NCI-H1417 treated with DMSO at 0.1 percent for 48 hours (cell line): ENCODE measurements at regions not wholly inside any gene's neighbourhood (a gene's known extent, or its start where the extent isn't known, plus 50 kb on each side); places are given as distances from the start of the nearest gene placed in this dataset.

ENCODE experiments used
- DNase-seq: peaks from one replicate; lab custom pipeline; 2025; lab: John Stamatoyannopoulos, UW

GRCh38 chr6:40937491-40937890, 101.5 kb downstream of the UNC5CL start:
- no peak for DNase-seq

GRCh38 chr6:40936818-40937251, 102.2 kb downstream of the UNC5CL start:
- no peak for DNase-seq

DNA sequence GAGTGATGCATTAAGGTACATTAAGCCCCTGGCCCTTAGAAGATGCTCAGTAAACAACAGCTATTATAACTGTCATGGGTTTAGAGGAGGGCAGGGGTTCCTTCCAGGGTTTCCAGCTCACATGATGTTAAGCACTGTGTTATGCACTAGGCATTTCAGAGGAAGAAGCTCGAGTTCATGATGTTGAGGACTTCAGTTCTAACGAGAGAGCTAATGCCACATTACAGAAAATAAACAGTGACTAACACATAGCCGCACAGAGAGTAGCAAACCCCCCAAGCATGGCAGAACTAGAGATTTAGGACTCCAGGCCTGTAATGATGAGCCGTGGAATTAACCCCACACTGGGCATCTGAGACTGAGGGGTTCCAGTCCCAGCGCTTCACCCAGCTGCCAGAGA, 105.2 kb downstream of the UNC5CL start:
- DNase-seq = no peak

DNA sequence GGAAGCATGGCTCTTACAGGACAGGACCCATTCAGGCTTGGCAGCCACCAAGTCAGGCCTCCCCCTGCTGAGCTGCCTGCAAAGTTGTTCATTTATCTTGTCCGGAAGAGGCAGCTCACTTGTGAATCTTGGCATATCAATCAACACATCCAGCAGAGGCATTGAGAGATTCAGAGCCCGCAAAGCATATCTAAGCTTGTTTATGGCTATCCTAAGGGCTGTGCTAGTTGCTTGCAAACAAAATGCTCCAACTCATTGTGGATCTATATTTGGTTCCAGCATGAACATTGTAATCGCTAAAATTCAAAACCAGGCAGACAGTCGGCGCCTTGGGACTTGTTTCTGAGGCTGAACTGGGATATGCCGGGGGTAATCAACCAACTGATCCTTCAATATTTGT, 106.1 kb downstream of the UNC5CL start:
- DNase-seq = no peak

DNA sequence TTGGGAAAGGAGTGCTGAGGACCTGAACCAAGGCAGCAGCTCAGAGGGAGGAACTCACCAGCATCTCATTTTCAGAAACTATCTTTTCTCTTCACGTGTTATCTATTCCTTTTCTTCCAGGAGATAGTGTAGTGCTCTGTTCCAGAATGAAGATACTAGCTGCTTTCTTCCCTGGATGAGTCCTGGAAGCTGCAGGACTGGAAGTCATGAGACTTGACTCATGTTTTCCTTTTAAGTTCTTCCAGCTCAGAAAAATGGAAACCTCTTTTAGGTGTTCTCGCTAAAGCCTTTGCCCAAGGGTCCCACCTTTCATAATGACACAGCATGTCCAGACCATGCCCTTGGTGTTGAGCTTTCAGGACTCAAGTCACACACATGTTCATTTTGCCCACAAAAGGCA, 106.7 kb downstream of the UNC5CL start:
- no peak for DNase-seq

- DNase-seq = no peak
Measured at GRCh38 chr6:40931931-40932330, 107.1 kb downstream of the UNC5CL start.

DNA sequence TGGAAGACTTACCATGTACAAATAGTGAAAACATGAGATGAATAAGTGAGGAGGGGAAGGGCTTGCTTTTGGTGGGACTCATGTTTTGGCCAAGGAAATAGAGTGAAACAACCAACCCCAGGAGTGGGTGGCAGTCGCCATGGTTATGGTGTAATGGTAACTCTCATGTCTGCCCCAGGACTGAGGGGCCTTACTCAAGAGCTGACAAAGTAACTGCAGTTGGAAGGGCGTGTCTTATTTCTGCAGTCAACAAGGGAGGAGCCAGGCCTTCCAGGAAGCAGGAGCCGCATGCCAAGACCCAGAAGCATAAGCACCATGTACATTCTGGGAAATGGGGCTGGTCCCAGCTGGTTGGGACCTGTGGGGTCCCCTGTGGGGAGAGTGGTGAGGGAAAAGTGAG, 108.5 kb downstream of the UNC5CL start:
- DNase-seq = no peak

DNA sequence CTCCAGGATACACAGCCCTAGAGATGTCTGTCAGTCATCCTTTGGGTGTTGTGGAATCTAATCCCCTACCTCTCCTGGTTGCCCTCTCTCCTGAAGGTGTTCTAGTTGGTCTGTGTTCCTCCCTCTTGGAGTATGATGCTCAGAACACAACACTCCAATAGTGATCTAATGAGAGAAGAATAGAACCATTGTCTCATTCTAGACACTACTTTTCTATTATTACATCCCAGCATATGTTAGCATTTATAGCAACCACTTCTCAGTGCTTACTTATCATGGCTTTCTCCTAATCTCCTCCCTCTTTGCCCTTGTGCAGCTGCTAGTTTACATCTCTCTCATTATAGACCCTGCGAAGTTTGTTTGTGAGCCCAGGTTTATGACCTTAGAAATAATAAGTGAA, 109.0 kb downstream of the UNC5CL start:
- no peak for DNase-seq

DNA sequence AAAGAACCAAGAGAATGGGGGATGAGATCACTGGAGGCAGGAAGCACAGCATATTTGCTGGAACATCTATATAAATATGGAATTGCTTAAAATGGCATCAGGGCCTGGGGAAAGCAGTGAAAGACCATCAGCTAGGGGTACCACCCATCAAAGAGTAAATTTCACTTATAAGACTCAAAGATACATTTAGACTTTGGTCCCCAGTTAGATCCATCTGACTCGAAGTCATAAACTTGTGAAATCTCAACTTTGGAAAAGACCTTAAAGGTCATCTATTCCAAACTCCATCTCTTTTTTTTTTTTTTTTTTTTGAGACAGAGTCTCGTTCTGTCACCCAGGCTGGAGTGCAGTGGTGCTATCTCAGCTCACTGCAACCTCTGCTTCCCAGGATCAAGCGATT, 109.8 kb downstream of the UNC5CL start:
- no peak for DNase-seq

DNA sequence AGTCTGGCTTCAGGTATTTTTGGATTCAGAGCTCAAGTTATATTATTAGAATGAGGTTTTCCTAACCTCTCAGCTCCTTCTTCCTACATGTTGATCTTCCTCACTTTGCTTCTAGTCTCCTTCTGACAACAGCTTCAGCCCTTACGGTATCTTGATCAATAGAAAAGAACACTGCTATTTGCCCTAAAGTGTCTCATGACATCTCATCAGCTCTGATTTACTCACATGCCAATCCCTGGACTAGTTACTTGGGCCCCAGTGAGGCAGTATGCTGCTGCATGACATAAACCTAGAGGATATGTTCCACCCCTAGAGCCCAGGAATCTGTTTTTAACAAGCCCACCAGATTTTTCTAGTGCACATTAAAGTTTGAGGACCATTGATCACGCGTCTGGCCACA, 110.3 kb downstream of the UNC5CL start:
- DNase-seq = no peak

DNA sequence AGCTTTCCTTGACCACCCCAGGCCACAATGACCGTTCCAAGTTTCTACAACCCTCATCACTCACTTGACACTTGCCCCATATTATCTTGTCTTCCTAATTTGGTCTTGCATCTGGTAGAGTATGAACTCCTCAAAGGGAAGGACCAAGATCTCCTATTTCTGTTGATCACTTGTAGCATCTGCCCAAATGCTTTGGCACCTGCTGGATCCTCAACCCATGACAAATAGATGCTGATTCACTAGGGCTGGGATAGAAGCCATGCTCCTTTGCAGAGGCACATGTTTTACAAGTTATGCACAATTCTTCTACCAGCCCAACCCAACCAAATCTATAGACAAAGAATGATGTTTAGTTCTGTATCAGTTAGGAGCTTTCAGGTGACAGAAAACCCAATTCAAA, 110.7 kb downstream of the UNC5CL start:
- no peak for DNase-seq

DNA sequence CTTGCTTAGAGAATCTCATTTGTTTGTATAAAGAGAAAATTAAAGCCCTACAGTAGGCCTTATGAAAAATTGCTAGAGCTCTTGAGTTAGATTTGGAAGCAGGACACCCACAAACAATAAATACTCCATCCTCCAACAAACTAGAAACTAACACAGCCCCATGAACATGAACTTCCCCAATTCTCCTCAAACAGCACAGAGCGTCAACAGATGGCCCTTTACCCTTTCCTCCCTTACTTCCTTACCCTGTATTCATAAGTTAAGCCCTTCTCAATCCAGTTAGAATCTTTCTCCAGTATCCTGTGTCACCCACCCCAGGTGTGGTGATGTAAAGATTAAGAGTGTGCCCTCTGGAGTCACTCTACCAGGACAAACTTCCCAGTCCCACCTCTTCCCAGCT, 113.7 kb downstream of the UNC5CL start:
- no peak for DNase-seq

- no peak for DNase-seq
Measured at GRCh38 chr6:40924839-40925238, 114.2 kb downstream of the UNC5CL start.

DNA sequence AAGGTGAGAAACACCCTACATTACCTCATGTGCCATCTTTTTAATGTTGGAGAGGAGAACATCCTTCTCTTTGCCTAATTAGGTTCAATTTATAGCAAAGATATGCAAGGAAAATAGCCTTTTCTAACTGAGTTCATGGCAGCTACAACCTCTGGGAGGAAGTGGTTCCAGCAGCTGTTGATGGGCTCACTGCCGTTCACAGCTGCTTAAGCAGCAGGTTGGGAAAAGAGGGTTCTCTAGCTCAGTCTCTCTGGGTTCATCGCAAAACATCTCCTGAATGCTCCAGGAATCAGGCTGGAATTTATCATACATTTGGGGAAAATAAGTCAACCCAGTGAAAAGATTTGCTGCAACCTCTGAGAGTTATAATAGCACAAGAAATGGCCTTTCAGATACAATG, 115.1 kb downstream of the UNC5CL start:
- no peak for DNase-seq

- no peak for DNase-seq
Measured at GRCh38 chr6:40923326-40923725, 115.7 kb downstream of the UNC5CL start.

GRCh38 chr6:40922281-40922680, 116.7 kb downstream of the UNC5CL start:
- DNase-seq = no peak

DNA sequence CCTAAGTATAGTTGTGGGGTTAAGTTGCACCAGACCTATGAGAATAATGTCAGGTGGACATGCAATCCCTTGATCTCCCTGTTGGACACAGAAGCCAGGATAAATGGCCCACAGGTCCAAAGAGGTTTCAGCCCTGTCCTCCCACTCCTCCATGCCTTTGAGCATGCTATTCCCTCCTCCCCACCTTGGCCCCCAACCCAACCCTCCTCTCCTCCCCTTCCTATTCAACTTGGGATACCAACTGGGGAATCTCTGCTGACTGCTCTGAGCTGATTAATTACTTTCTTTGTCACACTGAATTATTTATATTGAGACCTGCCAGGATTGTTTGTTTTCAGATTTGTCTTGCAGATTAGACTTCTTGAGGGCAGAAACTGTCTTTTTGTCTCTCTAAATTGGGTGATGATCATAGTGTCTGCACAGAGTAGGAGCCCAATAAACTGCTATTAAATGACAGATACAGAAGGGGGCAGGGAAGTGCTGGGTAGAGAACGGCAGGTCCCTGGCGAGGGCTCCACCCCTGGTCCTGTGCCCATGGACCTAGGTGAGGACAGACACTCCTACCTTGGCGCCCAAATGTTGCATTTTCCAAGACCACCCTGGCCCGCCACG, 120.9 kb downstream of the UNC5CL start:
- DNase-seq = no peak

DNA sequence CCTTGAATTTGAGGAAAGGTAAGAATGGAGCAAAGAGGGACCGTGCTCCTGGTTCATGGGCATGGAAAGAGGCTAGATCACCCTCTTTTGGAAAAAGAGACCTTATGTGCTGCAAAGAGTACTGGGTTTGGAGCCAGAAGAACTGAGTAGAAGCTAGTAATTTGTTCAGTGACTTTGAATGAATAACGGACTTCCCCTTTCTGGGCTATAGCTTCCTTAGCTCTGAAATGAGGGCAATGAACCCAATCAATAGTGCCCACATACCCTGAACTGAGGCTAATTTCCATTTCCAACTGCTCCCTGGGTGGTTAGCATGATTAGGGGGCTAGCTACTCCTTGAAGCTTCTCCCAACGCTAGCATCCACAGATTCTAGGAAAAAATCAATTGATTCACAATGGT, 121.4 kb downstream of the UNC5CL start:
- no peak for DNase-seq

- no peak for DNase-seq
Measured at GRCh38 chr6:40916845-40917244, 122.2 kb downstream of the UNC5CL start.

DNA sequence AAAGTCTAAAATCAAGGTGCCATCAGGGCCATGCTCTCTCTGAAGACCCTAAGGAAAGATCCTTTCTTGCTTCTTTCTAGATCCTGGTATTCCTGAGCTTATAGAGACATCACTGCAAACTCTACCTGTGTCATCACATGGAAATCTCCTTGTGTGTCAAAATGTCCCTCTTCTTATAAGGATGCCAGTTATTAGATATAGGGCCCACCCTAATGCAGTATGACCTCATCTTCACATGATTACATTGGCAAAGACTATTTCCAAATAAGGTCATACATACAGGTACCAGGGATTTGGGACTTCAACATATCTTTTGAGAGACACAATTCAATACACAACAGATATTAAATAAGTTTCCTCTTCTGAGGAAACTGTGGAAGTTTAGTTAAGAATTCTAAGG, 123.9 kb downstream of the UNC5CL start:
- DNase-seq = no peak

DNA sequence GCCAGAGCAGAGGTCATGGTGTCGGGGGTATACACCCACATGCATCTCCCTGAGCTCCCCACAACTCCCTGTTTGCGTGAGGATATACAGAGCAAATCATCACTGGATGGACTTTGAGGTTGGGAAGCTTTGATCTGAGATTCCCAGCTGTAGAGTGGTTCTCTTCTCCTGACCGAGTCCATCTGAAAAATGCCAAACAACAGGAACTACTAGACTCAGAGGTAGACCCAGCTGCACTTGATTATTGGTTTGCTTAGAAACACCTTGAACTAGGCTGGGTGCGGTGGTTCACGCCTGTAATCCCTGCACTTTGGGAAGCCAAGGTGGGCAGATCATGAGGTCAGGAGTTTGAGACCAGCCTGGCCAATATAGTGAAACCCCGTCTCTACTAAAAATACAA, 125.0 kb downstream of the UNC5CL start:
- DNase-seq = no peak

- no peak for DNase-seq
Measured at GRCh38 chr6:40912158-40912946, 126.7 kb downstream of the UNC5CL start.

DNA sequence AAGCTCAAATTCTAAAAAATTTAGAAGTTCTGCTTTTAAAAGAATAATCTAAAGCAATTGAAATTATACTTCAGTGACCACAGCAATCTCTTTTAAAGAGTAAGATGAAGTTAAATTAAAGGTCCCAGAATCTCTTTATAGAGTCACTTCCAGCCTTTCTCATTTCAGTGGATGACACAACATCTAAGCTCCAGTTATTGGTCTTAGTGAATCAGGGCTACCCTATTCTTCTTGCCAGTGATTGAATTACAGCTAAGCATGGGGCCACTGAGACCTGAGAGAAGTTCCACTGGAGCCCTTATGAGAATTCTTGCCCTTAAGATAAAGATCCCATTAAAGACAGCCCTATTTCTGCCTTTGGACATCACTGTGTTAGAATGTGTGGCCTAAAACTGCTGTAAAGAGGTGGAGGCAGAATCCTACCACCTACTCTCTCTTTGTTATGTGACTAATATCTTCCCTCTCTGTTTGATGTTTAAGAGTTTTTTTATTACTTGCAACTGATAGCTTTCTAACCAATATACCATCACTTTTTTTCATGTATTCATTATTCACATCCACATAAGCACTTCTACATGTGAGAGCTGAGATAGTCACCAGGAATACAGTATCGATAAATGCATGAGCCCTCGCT, 128.6 kb downstream of the UNC5CL start:
- no peak for DNase-seq
